GM12892 (cell line): ENCODE measurements at regions not wholly inside any gene's neighbourhood (a gene's known extent, or its start where the extent isn't known, plus 50 kb on each side); places are given as distances from the start of the nearest gene placed in this dataset.
A peak's percentile ranks its signal among the peaks of the same experiment; 100 is the strongest.

Experiments
- DNase-seq: peaks from one replicate; pipeline ENCODE4 v3.0.0; 2011; ENCODE audit not compliant: insufficient read length
- FAIRE-seq: peaks from 2 replicates; lab custom pipeline; 2011; peaks lifted over from hg19 to GRCh38; lab: Jason Lieb, UNC
- POLR2A ChIP-seq: IDR thresholded peaks from 2 replicates; pipeline ENCODE4 v1.6.1; 2011; ENCODE audit warnings: low read depth, low read length, control low read depth
- POLR2AphosphoS5 ChIP-seq: IDR thresholded peaks from 2 replicates; pipeline ENCODE4 v1.6.1; 2011; ENCODE audit warnings: low read depth, low read length, control low read depth
- TAF1 ChIP-seq: IDR thresholded peaks from 2 replicates; pipeline ENCODE4 v1.6.1; 2011; ENCODE audit warnings: low read depth, mild to moderate bottlenecking, control low read depth, low read length, borderline replicate concordance

- DNase-seq: no peak
- TF ChIP-seq POLR2A (no peak), POLR2AphosphoS5 (no peak), TAF1 (no peak)
- FAIRE-seq: no peak
Observed at GRCh38 chr14:66069036-66069435, 417.1 kb upstream of the CCDC196 start.

DNA sequence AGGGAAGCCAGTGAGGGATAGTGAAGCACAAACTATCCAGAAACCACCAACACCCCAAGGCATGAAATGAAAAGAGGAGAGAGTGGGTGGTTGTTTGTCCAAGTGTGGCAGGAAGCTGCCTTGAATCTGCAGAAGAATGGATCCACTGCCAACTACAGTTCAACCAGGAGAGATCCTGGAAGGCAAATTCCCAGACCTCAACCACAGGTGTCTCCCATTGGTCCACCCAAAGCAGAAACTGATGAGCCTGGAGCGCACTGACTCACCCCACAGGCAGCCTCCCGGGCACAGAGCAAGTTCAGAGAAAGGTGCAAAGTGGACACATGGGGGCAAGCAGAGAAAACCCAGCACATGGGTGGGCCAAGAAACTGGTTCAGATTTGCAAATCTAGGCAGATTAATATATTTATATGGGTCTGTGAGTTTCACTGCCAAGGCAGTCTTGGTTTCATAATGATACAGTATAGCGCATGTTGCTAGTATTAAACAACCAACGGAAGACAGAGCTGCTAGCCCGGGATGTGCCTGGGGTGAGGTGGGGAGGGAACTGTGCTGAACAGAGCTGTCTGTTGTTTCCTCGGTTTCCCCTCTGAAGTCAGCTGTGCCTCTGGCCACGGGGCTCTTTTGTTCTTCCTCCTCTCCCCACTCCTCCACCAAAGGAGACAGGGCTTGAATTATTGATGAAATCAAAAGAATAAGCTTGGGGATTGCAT lies 416.2 kb upstream of the CCDC196 start:
- TF ChIP-seq TAF1 (no peak), POLR2AphosphoS5 (no peak), POLR2A (no peak)
- FAIRE-seq (no peak), DNase-seq (no peak)

DNA sequence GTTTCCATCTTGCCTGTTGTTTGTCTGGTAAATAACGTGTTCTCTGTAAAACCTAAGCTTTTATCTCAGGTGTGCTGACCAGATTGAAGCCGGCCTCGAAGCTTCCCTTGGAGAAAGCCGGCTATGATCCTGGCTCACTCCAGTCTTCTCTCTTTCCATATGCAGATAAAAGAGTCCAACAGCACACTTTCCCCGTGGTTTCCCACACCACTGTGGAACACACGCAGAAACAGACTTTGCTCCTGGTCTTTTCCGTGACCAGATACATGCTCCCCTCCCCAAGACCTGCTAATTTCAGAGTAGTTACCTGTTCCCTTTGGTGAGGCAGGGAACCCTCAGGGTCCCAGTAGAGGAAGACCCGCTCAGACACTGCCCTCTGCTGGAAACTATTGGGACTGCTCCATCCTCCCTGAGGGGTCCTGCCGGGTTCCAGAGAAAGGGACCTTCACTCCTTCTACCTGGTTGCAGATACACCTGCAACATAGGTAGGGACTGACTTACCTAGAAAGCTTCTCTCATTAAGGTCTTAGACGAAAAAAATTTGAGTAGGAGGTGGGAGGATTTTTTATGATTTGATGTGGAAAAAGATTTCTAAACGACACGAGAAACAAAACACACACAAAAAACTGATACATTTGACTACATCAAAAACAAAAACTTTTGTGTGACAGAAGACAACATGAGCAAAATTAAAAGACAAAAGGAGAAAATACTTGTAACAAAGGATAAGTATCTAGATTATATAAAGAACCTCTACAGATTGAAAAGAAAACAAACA lies 415.4 kb upstream of the CCDC196 start:
- peak; percentile 83 for FAIRE-seq
- peak; percentile 38 for DNase-seq
- TF ChIP-seq TAF1 (no peak), POLR2A (no peak), POLR2AphosphoS5 (no peak)

DNA sequence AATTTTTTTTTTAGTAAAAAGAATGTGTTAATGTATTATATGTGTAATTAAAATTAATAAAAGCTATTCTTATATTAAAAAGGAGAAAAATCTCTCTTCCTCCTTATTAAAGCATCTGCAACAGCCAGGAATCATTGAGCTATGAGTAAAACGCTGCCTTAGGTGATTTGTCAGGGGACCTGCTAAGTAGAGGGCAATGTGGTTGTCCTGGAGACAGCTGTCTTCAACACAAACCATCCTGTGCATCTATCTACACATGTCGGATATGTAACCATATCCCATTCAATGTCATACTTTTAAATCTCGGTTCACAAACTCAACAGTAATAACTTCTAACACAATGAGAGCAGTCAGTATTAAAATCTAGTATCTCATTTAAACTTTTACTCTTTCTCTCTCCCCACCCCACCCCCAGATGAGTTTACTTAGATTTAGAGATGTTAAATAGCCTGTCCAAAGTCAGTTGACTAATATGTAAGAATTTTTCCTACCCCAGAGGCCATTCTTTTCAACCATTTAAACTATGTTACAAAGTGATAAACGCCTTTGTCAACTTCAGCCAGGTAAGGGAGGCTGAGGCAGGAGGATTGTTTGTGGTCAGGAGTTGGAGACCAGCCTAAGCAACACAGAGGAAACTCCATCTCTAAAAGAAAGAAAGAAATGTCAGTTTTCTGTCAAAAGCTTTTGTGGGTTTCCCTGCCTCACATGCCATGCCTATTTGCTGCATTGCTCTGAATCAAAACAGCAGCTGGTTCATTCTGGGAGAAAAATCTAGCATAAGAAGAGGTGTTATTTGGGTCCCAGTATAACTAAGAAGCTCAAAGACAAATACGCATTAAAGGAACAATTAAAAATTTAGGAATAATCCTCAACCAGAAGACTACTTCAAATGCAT lies 413.7 kb upstream of the CCDC196 start:
- DNase-seq (no peak), FAIRE-seq (no peak)
- TF ChIP-seq TAF1: no peak
- TF ChIP-seq POLR2A: no peak
- TF ChIP-seq POLR2AphosphoS5: no peak

DNA sequence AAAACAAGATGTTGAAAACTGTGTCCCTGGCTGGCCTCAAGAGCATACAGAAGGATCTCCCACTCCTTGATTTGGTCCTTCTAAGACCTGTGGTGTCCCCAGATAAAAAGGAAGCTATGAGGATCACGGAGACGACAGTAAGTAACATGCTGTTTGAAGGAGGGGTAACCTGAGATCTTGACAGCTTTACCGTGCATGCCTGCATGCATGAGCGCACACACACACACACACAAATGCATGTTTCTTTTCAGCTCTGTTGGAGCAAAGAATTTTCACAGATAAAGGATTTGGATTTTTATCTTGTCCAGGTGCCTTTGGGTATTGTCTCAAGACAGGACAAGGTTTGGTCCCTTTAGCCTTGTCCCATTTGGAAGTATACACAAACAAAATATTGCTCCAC lies 411.6 kb upstream of the CCDC196 start:
- no peak for FAIRE-seq

DNA sequence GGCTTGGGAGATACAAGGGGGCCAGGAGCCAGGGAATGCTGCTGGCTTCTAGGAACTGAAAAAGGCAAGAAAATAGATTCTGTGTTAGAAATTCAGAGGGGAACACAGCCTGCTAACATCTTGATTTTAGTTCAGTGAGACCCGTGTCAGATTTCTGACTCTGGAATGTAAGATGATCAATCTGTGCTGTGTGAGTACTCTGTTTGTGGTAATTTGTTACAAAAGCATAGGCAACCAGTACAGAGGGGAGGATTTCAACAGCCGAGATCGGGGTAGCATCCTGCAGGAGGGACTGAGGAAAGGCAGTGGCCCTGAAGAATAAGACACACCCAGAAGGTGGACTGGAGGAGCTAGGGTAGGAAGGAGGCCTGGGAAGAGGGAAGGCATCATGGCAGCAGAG lies 410.0 kb upstream of the CCDC196 start:
- FAIRE-seq: no peak
- no peak for DNase-seq
- TF ChIP-seq POLR2A (no peak), TAF1 (no peak), POLR2AphosphoS5 (no peak)

More for the DNA sequence above, 411.6 kb upstream of the CCDC196 start:
- no peak for TF ChIP-seq POLR2A
- TF ChIP-seq TAF1: no peak
- no peak for TF ChIP-seq POLR2AphosphoS5
- DNase-seq: no peak

GRCh38 chr14:66078006-66078405 lies 408.2 kb upstream of the CCDC196 start:
- TF ChIP-seq POLR2A (no peak), POLR2AphosphoS5 (no peak), TAF1 (no peak)
- FAIRE-seq: no peak
- DNase-seq: no peak

- no peak for FAIRE-seq
- DNase-seq: no peak
- no peak for TF ChIP-seq TAF1
- TF ChIP-seq POLR2A: no peak
- no peak for TF ChIP-seq POLR2AphosphoS5
Observed at GRCh38 chr14:66081594-66082376, 404.4 kb upstream of the CCDC196 start.

DNA sequence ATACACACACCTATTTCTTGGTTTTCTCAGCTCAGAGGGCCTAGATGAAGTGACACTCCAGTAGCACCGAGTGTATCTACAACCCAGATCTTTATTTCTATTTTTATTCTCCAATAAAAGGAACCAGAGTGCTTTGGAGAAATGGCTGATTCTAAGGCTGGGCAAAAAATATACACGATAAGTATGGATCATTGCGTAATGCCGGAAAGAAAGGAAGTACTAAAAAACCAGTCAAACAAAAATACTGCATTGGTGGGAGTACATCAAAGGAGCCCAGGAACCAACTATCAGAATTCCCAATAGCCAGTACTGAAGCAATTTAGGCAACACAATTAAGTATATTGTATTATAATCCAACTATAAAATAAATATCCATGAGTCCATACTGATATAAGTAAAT lies 400.9 kb upstream of the CCDC196 start:
- no peak for TF ChIP-seq POLR2A
- TF ChIP-seq TAF1: no peak
- TF ChIP-seq POLR2AphosphoS5: no peak
- no peak for FAIRE-seq
- no peak for DNase-seq

DNA sequence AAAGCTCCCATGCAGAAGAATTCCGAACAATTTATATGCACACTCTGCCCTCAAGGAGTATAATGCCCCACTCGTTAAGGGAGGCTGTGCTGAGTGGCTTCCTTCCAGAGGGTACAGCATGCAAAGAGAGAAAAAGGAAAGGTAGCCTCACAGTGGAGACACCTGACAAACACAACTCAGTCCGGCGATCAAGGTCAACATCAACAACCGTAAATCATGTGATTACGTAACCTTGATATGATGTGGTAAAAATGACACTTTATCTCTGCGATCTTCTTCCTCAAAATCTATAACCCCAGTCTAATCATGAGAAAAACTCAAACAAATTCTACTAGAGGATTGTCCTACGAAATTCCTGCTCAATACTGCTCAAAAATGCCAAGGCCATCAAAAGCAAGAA lies 400.5 kb upstream of the CCDC196 start:
- TF ChIP-seq POLR2A: no peak
- FAIRE-seq (no peak), DNase-seq (no peak)
